GM21528 (cell line): ENCODE measurements at regions not wholly inside any gene's neighbourhood (a gene's known extent, or its start where the extent isn't known, plus 50 kb on each side); places are given as distances from the start of the nearest gene placed in this dataset.
"Not testable (repeated sequence)": the region's sequence is repeated elsewhere in the genome, so short reads cannot be mapped to it uniquely, and the experiment has no call there.

Experiments
- ATAC-seq: cut with Tn5 transposase; IDR thresholded peaks from one replicate; pipeline ENCODE4 v1.9.1; 2021; ENCODE audit warnings: mild to moderate bottlenecking, moderate library complexity; ENCODE audit not compliant: unreplicated experiment, low FRiP score

- ATAC-seq: no peak
These were observed 863.9 kb downstream of the STPG2 start for GRCh38 chr4:97279391-97279790.

- no peak for ATAC-seq
These were observed 842.7 kb downstream of the STPG2 start for GRCh38 chr4:97300561-97300960.

- ATAC-seq: no peak
These were observed 837.9 kb downstream of the STPG2 start for GRCh38 chr4:97305351-97305750.

- ATAC-seq: no peak
These were observed 834.2 kb downstream of the STPG2 start for GRCh38 chr4:97309121-97309520.

GRCh38 chr4:97317201-97317600 is 826.1 kb downstream of the STPG2 start:
- ATAC-seq: no peak

- ATAC-seq: no peak
These were observed 825.6 kb downstream of the STPG2 start for GRCh38 chr4:97317671-97318070.

GRCh38 chr4:97325751-97326150 is 817.5 kb downstream of the STPG2 start:
- ATAC-seq: not testable (repeated sequence)

- ATAC-seq: no peak
These were observed 812.4 kb downstream of the STPG2 start for GRCh38 chr4:97330917-97331316.

GRCh38 chr4:97334348-97334747 is 808.9 kb downstream of the STPG2 start:
- ATAC-seq: no peak

GRCh38 chr4:97349468-97350186 is 793.6 kb downstream of the STPG2 start:
- no peak for ATAC-seq

- ATAC-seq: no peak
These were observed 789.4 kb downstream of the STPG2 start for GRCh38 chr4:97353876-97354275.

- no peak for ATAC-seq
These were observed 783.5 kb downstream of the STPG2 start for GRCh38 chr4:97359826-97360225.

GRCh38 chr4:97360733-97361132 is 782.5 kb downstream of the STPG2 start:
- no peak for ATAC-seq

- ATAC-seq: no peak
These were observed 775.4 kb downstream of the STPG2 start for GRCh38 chr4:97367878-97368277.

GRCh38 chr4:97370568-97370967 is 772.7 kb downstream of the STPG2 start:
- no peak for ATAC-seq

GRCh38 chr4:97374526-97374925 is 768.8 kb downstream of the STPG2 start:
- no peak for ATAC-seq

- ATAC-seq: no peak
These were observed 756.3 kb downstream of the STPG2 start for GRCh38 chr4:97386969-97387368.

GRCh38 chr4:97394653-97395052 is 748.6 kb downstream of the STPG2 start:
- ATAC-seq: no peak

GRCh38 chr4:97396097-97396496 is 747.2 kb downstream of the STPG2 start:
- no peak for ATAC-seq

GRCh38 chr4:97396605-97397004 is 746.7 kb downstream of the STPG2 start:
- no peak for ATAC-seq

- no peak for ATAC-seq
These were observed 738.3 kb downstream of the STPG2 start for GRCh38 chr4:97404876-97405523.

- no peak for ATAC-seq
These were observed 731.9 kb downstream of the STPG2 start for GRCh38 chr4:97411356-97411755.
